Bronchial epithelial cell (primary cell): ENCODE measurements at regions not wholly inside any gene's neighbourhood (a gene's known extent, or its start where the extent isn't known, plus 50 kb on each side); places are given as distances from the start of the nearest gene placed in this dataset.
A peak's percentile ranks its signal among the peaks of the same experiment; 100 is the strongest.
"Not testable (repeated sequence)": the region's sequence is repeated elsewhere in the genome, so short reads cannot be mapped to it uniquely, and the experiment has no call there.

Experiments used
- DNase-seq: peaks from one replicate; pipeline ENCODE4 v3.0.0-alpha.2; 2010; ENCODE audit warnings: low read depth
- FAIRE-seq: peaks from 2 replicates; lab custom pipeline; 2011; peaks lifted over from hg19 to GRCh38; lab: Jason Lieb, UNC
- H3K27me3 ChIP-seq: 2 replicates; pipeline ENCODE4 v1.5.1; 2011; ENCODE audit warnings: low read length; ENCODE audit not compliant: control insufficient read depth, insufficient read depth
- H3K36me3 ChIP-seq: 2 replicates; pipeline ENCODE4 v1.5.1; 2011; ENCODE audit warnings: low read length; ENCODE audit not compliant: control insufficient read depth, insufficient read depth
- H3K4me3 ChIP-seq: 2 replicates; pipeline ENCODE4 v1.5.1; 2011; ENCODE audit warnings: mild to moderate bottlenecking, low read depth, low read length, control low read depth
- CTCF ChIP-seq: IDR thresholded peaks from 2 replicates; pipeline ENCODE4 v1.5.1; 2011; ENCODE audit warnings: mild to moderate bottlenecking, moderate library complexity, low read length, control low read depth, inconsistent platforms; ENCODE audit not compliant: insufficient read depth, severe bottlenecking

DNA sequence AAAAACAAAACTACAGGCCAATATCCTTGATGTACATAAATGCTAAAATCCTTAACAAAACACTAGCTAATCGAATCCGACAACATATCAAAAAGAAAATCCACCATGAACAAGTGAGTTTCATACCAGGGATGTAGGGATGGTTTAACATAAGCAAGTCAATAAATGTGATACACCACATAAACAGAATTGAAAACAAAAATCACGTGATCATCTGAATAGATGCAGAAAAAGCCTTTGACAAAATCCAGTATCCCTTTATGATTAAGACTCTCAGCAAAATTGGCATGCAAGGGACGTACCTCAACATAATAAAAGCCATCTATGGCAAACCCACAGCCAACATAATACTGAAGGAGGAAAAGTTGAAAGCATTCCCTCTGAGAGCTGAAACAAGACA lies 466.1 kb downstream of the BRINP3 start:
- Histone ChIP-seq H3K36me3 (no peaks in the 10 kb centered on the region), H3K27me3 (no peaks in the 10 kb centered on the region), H3K4me3 (no peak overlapping the region)
- FAIRE-seq (no peak), DNase-seq (no peak)
- TF ChIP-seq CTCF = no peak

- DNase-seq, H3K4me3 ChIP-seq, H3K27me3 ChIP-seq, H3K36me3 ChIP-seq, FAIRE-seq: not testable (repeated sequence)
Measured at GRCh38 chr1:190019151-190019550, 458.5 kb downstream of the BRINP3 start.

GRCh38 chr1:190019717-190020116 lies 457.9 kb downstream of the BRINP3 start:
- DNase-seq = peak; percentile 36
- Histone ChIP-seq H3K36me3 (no peaks in the 10 kb centered on the region), H3K27me3 (no peaks in the 10 kb centered on the region), H3K4me3 (no peak overlapping the region)
- no peak for TF ChIP-seq CTCF
- FAIRE-seq = no peak

DNA sequence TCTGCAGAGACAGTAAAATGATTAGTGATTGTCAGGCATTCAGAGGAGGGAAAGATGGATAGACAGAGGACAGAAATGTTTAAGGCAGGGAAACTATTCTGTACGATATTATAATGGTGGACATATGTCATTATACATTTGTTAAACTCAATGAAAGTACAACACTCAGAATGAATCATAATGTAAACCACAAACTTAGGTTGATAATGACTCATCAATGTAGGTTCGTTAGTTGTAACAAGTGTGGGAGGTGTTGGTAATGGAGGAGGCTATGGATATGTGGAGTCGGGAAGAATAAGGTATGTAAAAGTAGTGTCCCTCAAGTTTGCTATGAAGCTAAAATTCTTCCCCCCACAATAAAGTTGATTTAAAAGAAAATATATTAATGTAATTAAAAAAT lies 455.0 kb downstream of the BRINP3 start:
- no peak overlapping the region for H3K4me3 ChIP-seq
- no peaks in the 10 kb centered on the region for H3K27me3 ChIP-seq
- no peaks in the 10 kb centered on the region for H3K36me3 ChIP-seq
- FAIRE-seq (no peak), DNase-seq (peak; percentile 79)
- no peak for TF ChIP-seq CTCF

DNA sequence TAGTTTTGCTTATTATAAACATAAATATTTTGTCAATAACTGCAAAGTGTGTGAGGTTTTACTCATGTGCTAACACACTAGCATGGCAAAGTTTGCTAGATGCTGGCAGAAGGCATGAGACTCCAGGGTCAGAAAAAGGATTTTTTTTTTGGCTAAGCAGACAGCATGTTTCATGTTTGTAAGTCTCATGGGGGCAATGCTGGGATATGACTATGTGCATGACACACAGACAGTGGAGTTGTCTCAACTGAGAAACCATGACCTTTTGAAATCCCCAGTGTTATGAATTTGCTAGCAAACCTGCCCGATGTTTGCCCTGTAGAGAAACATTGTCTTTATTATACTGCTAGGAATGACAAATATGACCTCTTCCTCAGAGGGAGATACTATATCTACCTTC lies 448.2 kb downstream of the BRINP3 start:
- Histone ChIP-seq H3K4me3 (no peak overlapping the region), H3K27me3 (no peaks in the 10 kb centered on the region), H3K36me3 (no peaks in the 10 kb centered on the region)
- DNase-seq = no peak
- no peak for FAIRE-seq
- TF ChIP-seq CTCF = no peak

DNA sequence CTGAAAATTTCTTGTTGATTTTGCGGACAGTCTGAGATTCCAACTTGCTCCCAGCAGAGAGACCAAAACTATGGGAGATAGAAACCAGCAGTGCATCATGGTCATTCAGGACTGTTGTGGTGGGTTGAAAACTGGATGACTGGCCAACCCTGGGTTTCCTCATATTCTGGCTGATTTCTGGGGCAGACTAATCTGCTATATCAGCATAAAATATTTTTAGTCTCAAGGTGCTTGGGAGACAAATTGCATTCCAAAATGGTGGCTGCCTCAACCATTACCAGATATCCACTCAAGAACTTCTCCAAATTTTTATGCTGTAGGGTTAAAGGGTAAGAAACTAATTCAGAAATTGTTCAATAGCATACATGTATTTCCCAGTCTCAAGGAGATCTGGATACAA lies 434.0 kb downstream of the BRINP3 start:
- Histone ChIP-seq H3K36me3 (no peaks in the 10 kb centered on the region), H3K27me3 (no peaks in the 10 kb centered on the region), H3K4me3 (no peak overlapping the region)
- FAIRE-seq (no peak), DNase-seq (no peak)
- no peak for TF ChIP-seq CTCF

DNA sequence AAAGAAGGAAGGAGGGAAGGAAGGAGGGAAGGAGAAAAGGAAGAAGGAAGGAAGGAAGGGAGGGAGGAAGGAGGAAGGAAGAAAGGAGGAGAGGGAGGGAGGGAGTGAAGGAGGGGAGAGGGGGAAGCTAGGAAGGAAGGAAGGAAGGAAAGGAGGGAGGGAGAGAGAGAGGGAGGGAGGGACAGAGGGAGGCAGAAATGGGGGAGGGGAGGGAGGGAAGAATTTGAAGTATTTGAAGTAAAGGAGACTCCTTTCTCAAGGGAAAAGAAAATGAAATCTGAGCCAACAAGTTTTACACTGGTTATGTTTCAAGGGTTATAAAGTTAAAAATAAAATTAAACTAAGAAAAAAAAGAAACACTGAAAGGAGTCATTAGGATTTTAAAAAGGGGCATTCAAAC lies 431.4 kb downstream of the BRINP3 start:
- DNase-seq (no peak), FAIRE-seq (no peak)
- Histone ChIP-seq H3K4me3 (no peak overlapping the region), H3K27me3 (no peaks in the 10 kb centered on the region), H3K36me3 (no peaks in the 10 kb centered on the region)
- no peak for TF ChIP-seq CTCF
